Sigmoid colon (tissue), 6 donors: ENCODE measurements at regions not wholly inside any gene's neighbourhood (a gene's known extent, or its start where the extent isn't known, plus 50 kb on each side); places are given as distances from the start of the nearest gene placed in this dataset.

ENCODE experiments used
- DNase-seq: peaks from one replicate; pipeline ENCODE4 v3.0.0-alpha.2; 2019
- H3K27ac ChIP-seq, 4 donors: fragments of 200-600 bp; sonication (generic); one replicate each; pipeline ENCODE4 v1.5.1; 2016 to 2019; ENCODE audit warnings: mild to moderate bottlenecking in 1 of 4
- H3K27me3 ChIP-seq, 3 donors: fragments of 200-600 bp; sonication (generic); one replicate each; pipeline ENCODE4 v1.5.1; 2019; ENCODE audit warnings: mild to moderate bottlenecking in 1 of 3
- H3K36me3 ChIP-seq, 4 donors: fragments of 200-600 bp; sonication (generic); one replicate each; pipeline ENCODE4 v1.5.1; 2016 to 2019
- H3K4me1 ChIP-seq, 4 donors: fragments of 200-600 bp; sonication (generic); one replicate each; pipeline ENCODE4 v1.5.1; 2017 to 2019
- H3K4me3 ChIP-seq, 4 donors: fragments of 200-600 bp; sonication (generic); one replicate each; pipeline ENCODE4 v1.5.1; 2017 to 2019; ENCODE audit warnings: mild to moderate bottlenecking in 2 of 4, moderate library complexity in 1 of 4
- H3K9me3 ChIP-seq, 4 donors: fragments of 200-600 bp in 3 of 4; sonication (generic) in 3 of 4; one replicate each; pipeline versions ENCODE4 v1.5.1 to v1.6.1; 2013 to 2019
- CTCF ChIP-seq, 4 experiments: fragments of 450-650 bp in 3 of 4; fragments of 200-600 bp in 1 of 4; IDR thresholded peaks; one replicate each; pipeline ENCODE4 v1.5.1; 2016 to 2019; ENCODE audit warnings: antibody characterized with exemption in 4 of 4, mild to moderate bottlenecking in 3 of 4, moderate library complexity in 2 of 4
- EP300 ChIP-seq, 4 donors: sonication (generic); formaldehyde crosslinking; IDR thresholded peaks; one replicate each; pipeline ENCODE4 v1.6.1; 2017; ENCODE audit warnings: antibody characterized with exemption in 4 of 4
- POLR2A ChIP-seq, 2 donors: fragments of 450-650 bp; IDR thresholded peaks; one replicate each; pipeline ENCODE4 v1.6.1; 2016; ENCODE audit warnings: antibody characterized with exemption in 2 of 2, mild to moderate bottlenecking in 2 of 2, moderate library complexity in 2 of 2
- POLR2AphosphoS5 ChIP-seq, 4 donors: sonication (generic); formaldehyde crosslinking; IDR thresholded peaks; one replicate each; pipeline ENCODE4 v1.6.1; 2017; ENCODE audit warnings: antibody characterized with exemption in 4 of 4
- WGBS, 2 donors: extraction: QIAGEN DNeasy Blood & Tissue Kit; methylation state at CpG; one replicate each; pipeline ENCODE4 v1.1.7; 2013; 5-methylcytosine and 5-hydroxymethylcytosine counted together
- intact Hi-C: fragments of 100-400 bp; cut with DNase I; formaldehyde crosslinking; loops from one replicate; pipeline ENCODE4 v1.15.1; 2023
- donor health status: healthy with polysubstance abuse.
- donor health status: healthy.

- Histone ChIP-seq H3K36me3 (no peaks in the 10 kb centered on the region), H3K27ac (no peak overlapping the region), H3K27me3 (no peaks in the 10 kb centered on the region), H3K9me3 (no peaks in the 10 kb centered on the region), H3K4me3 (no peak overlapping the region), H3K4me1 (no peaks in the 10 kb centered on the region)
- DNase-seq, result no peak
- TF ChIP-seq CTCF (IDR thresholded peaks at IDR 0.05), result no peak
- TF ChIP-seq POLR2AphosphoS5 (IDR thresholded peaks at IDR 0.05), result no peak
- no peak for TF ChIP-seq POLR2A (IDR thresholded peaks at IDR 0.05)
- no peak for TF ChIP-seq EP300 (IDR thresholded peaks at IDR 0.05)
- 81 to 84% methylated on average over 19 of the region's 19 CpGs for WGBS, 2 donors
- intact Hi-C loops, result loop anchor here (10.0 kb wide), 1 partner anchor 176 kb away; no protein-coding TSS in a partner anchor
Observed at GRCh38 chr13:95470574-95471366, 81.8 kb upstream of the CLDN10 start.

DNA sequence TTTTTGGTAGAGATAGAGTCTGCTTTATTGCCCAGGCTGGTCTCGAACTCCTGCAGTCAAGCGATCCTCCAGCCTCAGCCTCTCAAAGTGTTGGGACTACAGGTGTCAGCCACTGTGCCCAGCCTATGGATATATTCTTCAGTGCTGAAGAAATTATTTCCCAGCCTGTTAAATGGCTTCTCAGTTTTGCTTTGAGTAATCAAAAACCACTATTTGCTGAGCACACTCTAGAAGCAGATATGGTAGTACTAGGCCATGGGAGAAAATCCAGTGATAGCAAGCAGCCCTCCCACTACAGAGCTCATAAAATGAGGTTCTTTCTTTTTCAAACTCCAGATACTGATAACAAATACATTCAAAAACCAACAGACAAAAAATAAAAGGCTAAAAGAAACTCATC, 80.6 kb upstream of the CLDN10 start:
- Histone ChIP-seq H3K27me3 (no peaks in the 10 kb centered on the region), H3K9me3 (no peaks in the 10 kb centered on the region), H3K36me3 (no peaks in the 10 kb centered on the region), H3K4me1 (no peaks in the 10 kb centered on the region), H3K4me3 (no peak overlapping the region), H3K27ac (no peak overlapping the region)
- DNase-seq, result no peak
- TF ChIP-seq POLR2A (IDR thresholded peaks at IDR 0.05), result no peak
- no peak for TF ChIP-seq CTCF (IDR thresholded peaks at IDR 0.05)
- TF ChIP-seq POLR2AphosphoS5 (IDR thresholded peaks at IDR 0.05), result no peak
- TF ChIP-seq EP300 (IDR thresholded peaks at IDR 0.05), result no peak
- 94 to 97% methylated on average over 2 of the region's 2 CpGs for WGBS, 2 donors
- intact Hi-C loops, result loop anchor here (10.0 kb wide), 1 partner anchor 177 kb away; no protein-coding TSS in a partner anchor

GRCh38 chr13:95474992-95475391, 77.5 kb upstream of the CLDN10 start:
- 53 to 71% methylated on average over 3 of the region's 3 CpGs for WGBS, 2 donors
- intact Hi-C loops, result loop anchor here (5.0 to 10.0 kb wide), 3 partner anchors 73 to 1038 kb away; no protein-coding TSS in a partner anchor
- no peak overlapping the region for H3K27ac ChIP-seq
- H3K36me3 ChIP-seq, result no peaks in the 10 kb centered on the region
- no peak for DNase-seq
- H3K4me1 ChIP-seq, result peaks cover 0 to 7% (median 2%) of the 10 kb centered on the region in 4 donors
- no peaks in the 10 kb centered on the region for H3K27me3 ChIP-seq
- TF ChIP-seq EP300 (IDR thresholded peaks at IDR 0.05) (no peak), POLR2A (IDR thresholded peaks at IDR 0.05) (no peak), CTCF (IDR thresholded peaks at IDR 0.05) (no peak), POLR2AphosphoS5 (IDR thresholded peaks at IDR 0.05) (no peak)
- no peak overlapping the region for H3K4me3 ChIP-seq
- H3K9me3 ChIP-seq, result no peaks in the 10 kb centered on the region

GRCh38 chr13:95477187-95477586, 75.3 kb upstream of the CLDN10 start:
- Histone ChIP-seq H3K4me3 (no peak overlapping the region), H3K4me1 (peaks cover 0 to 7% (median 2%) of the 10 kb centered on the region in 4 donors), H3K27ac (no peak overlapping the region), H3K27me3 (no peaks in the 10 kb centered on the region), H3K36me3 (no peaks in the 10 kb centered on the region), H3K9me3 (no peaks in the 10 kb centered on the region)
- TF ChIP-seq POLR2A (IDR thresholded peaks at IDR 0.05) (no peak), CTCF (IDR thresholded peaks at IDR 0.05) (no peak), POLR2AphosphoS5 (IDR thresholded peaks at IDR 0.05) (no peak)
- no peak for DNase-seq
- intact Hi-C loops, result loop anchor here (5.0 to 10.0 kb wide), 3 partner anchors 75 to 1040 kb away; no protein-coding TSS in a partner anchor
- 81 to 87% methylated on average over 6 of the region's 6 CpGs for WGBS, 2 donors
